Kidney epithelial cell (primary cell): ENCODE measurements at regions not wholly inside any gene's neighbourhood (a gene's known extent, or its start where the extent isn't known, plus 50 kb on each side); places are given as distances from the start of the nearest gene placed in this dataset.

Experiments used
- DNase-seq: peaks from one replicate; pipeline ENCODE4 v3.0.0-alpha.2; 2010; ENCODE audit warnings: low read depth
- H3K27me3 ChIP-seq: 2 replicates; pipeline ENCODE4 v1.6.0; 2011; ENCODE audit warnings: low read length; ENCODE audit not compliant: control insufficient read depth, insufficient read depth
- H3K36me3 ChIP-seq: 2 replicates; pipeline ENCODE4 v1.5.1; 2011; ENCODE audit warnings: low read length; ENCODE audit not compliant: control insufficient read depth, insufficient read depth
- H3K4me3 ChIP-seq: 2 replicates; pipeline ENCODE4 v1.5.1; 2011; ENCODE audit warnings: low read depth, mild to moderate bottlenecking, control low read depth, low read length
- CTCF ChIP-seq: IDR thresholded peaks from 2 replicates; pipeline ENCODE4 v1.5.1; 2011; ENCODE audit warnings: mild to moderate bottlenecking, moderate library complexity, low read length, control low read depth, inconsistent platforms; ENCODE audit not compliant: insufficient read depth, poor library complexity, severe bottlenecking

- no peaks in the 10 kb centered on the region for H3K36me3 ChIP-seq
- H3K27me3 ChIP-seq: no peaks in the 10 kb centered on the region
- no peak overlapping the region for H3K4me3 ChIP-seq
- no peak for TF ChIP-seq CTCF
- DNase-seq: no peak
These were observed 250.2 kb upstream of the RREB1 start for GRCh38 chr6:6857528-6857927.

DNA sequence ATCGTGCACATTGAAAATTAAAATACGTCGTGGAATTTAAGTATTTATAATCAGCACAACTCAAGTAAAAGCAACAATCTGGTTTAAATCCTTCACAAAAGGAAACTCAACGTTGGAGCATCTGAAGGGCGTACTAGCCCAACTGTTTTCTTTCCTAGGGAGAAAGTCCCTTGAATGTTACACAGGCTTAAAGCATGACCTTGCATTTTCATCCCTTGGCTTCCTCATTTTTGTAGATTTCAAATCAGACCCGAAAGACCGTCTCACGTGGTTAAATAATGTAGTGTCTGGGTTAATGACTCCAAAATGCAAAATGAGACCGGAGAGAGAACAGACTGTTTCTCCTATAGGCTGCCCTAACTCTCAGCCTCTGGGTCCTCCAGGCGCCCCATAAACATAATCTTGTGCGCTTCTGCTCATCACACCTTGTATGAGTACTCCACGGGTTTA lies 249.2 kb upstream of the RREB1 start:
- Histone ChIP-seq H3K36me3 (no peaks in the 10 kb centered on the region), H3K27me3 (no peaks in the 10 kb centered on the region), H3K4me3 (no peak overlapping the region)
- DNase-seq: no peak
- TF ChIP-seq CTCF: no peak

DNA sequence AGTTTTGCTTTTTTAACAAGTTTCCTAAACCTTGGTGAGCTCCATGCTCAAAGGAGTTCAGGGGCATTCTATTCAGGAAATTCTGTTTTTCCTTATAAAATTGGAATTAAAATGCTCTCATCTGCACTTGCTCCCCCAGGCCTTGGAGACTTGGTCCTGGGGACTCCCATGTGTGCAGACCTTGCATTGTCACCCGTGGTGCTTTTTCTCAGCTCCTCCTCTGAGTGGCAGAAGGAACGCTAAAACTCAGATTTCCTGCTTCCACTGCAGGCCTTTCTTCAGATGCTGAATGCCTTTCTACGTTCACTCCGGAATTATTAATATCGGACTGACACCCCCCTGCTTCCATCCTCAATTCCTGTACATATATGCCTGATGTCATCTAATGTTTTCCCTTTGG lies 248.7 kb upstream of the RREB1 start:
- no peak for TF ChIP-seq CTCF
- no peak overlapping the region for H3K4me3 ChIP-seq
- H3K36me3 ChIP-seq: no peaks in the 10 kb centered on the region
- DNase-seq: no peak
- no peaks in the 10 kb centered on the region for H3K27me3 ChIP-seq

GRCh38 chr6:6859722-6860121 lies 248.0 kb upstream of the RREB1 start:
- TF ChIP-seq CTCF: no peak
- Histone ChIP-seq H3K27me3 (no peaks in the 10 kb centered on the region), H3K36me3 (no peaks in the 10 kb centered on the region), H3K4me3 (no peak overlapping the region)
- DNase-seq: no peak

DNA sequence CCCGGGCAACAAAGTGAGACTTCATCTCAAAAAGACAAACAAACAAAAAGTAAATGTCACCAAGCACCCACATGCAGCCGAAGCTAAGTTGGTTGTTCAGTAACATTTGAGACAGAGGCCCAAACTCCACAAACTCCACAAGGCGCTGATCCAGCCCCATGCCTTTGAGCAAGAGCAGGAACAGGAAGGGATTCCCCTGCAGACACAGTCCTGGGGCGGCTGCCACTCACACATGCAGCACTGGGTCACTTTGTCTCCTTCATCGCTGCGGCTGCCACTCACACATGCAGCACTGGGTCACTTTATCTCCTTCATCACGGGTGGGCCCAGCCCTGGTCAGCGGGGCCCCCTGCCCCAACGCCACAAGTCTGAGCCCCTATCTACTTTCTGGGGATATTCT lies 246.9 kb upstream of the RREB1 start:
- no peak overlapping the region for H3K4me3 ChIP-seq
- no peak for TF ChIP-seq CTCF
- no peaks in the 10 kb centered on the region for H3K36me3 ChIP-seq
- H3K27me3 ChIP-seq: no peaks in the 10 kb centered on the region
- DNase-seq: no peak

- Histone ChIP-seq H3K4me3 (no peak overlapping the region), H3K36me3 (no peaks in the 10 kb centered on the region), H3K27me3 (no peaks in the 10 kb centered on the region)
- TF ChIP-seq CTCF: no peak
- no peak for DNase-seq
These were observed 246.3 kb upstream of the RREB1 start for GRCh38 chr6:6861351-6861894.
